M059J (cell line): ENCODE measurements at regions not wholly inside any gene's neighbourhood (a gene's known extent, or its start where the extent isn't known, plus 50 kb on each side); places are given as distances from the start of the nearest gene placed in this dataset.
A peak's percentile ranks its signal among the peaks of the same experiment; 100 is the strongest.
"Not testable (repeated sequence)": the region's sequence is repeated elsewhere in the genome, so short reads cannot be mapped to it uniquely, and the experiment has no call there.

Experiments used
- DNase-seq: peaks from one replicate; pipeline ENCODE4 v3.0.0-alpha.2; 2012; ENCODE audit warnings: low read depth

DNA sequence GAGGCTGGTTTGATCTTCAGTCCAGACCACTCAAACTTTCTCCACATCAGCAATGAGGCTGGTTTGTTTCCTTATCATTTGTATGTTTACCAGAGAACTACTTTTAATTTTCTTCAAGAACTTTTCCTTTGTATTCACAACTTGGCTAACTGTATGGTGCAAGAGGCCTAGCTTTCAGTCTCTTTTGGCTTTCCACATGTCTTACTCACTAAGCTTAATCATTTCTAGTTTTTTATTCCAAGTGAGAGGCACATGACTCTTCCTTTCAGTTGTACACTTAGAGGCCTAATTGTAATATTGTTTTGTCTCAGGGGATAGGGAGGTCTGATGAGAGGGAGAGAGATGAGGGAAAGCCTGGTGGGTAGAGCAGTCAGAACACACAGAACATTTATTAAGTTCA is 554.0 kb upstream of the ARRDC3 start:
- DNase-seq, result no peak

DNA sequence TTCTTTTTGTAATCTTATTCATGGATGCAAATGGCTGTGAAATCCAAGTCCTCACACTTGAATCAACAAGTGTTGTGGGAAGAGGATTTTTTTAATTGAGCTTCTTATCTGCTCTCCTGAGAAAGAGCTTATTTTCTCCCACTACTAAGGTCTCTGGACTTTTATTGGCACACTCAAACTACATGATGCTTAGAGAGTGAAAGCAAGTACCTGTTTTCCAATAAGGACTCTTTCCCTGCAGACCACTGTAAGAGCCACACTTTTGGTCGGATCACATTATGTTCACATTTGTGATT is 546.4 kb upstream of the ARRDC3 start:
- no peak for DNase-seq

DNA sequence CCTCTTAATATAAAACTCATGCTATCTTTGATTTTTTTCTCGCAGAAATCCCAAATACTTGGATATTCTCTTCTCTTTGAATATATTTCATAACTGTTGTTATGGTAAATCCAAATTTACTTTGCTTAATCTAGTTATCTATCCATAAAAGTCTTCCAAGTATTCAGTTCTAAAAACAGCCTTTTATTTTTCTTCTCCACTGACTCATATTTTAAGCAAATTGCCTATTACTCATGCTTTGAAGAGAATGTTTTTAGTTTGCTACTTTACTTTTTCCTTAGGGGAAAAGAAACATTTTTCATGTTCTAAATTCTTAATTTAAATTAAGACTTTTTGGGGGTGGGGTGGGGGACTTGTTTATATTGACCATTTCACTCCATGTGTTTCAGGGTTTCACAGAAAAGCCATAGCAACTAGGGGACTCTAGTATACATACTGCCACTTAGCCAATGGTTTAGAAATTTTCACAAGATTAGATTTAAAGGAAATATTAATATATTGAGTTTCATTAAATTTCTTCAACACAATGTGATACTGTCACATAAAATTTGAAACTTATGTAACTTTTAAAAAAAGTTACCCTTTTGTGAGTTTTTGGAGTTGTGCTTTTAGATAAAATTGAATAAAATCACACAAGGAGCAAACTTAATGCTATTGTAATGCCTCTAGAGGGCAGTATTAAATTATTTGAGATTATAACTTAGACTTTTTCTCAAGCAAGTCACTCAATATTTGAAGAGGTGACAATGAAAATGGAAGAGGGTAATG is 545.8 kb upstream of the ARRDC3 start:
- peak; percentile 23 for DNase-seq

- DNase-seq, result no peak
Observed at GRCh38 chr5:91927439-91927838, 544.3 kb upstream of the ARRDC3 start.

DNA sequence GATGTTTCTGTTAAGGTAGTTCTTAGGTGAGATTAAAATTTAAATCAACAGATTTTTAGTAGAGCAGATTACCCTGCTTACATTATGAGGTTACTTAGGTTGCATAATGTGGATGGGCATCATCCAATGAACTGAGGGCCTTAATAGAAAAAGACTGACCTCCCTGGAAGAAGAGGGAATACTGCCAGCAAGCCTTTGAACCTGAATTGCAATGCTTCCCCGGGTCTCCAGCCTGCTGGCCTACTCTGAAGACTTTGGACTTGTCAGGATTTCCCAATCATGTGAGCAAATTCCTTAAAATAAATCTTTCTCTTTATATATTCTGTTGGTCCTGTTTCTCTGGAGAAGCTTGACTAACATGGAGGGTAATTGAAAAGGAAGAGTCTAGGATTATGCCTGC is 542.1 kb upstream of the ARRDC3 start:
- no peak for DNase-seq

- not testable (repeated sequence) for DNase-seq
Observed at GRCh38 chr5:91917037-91917814, 534.1 kb upstream of the ARRDC3 start.

GRCh38 chr5:91910655-91911054 is 527.5 kb upstream of the ARRDC3 start:
- peak; percentile 12 for DNase-seq

DNA sequence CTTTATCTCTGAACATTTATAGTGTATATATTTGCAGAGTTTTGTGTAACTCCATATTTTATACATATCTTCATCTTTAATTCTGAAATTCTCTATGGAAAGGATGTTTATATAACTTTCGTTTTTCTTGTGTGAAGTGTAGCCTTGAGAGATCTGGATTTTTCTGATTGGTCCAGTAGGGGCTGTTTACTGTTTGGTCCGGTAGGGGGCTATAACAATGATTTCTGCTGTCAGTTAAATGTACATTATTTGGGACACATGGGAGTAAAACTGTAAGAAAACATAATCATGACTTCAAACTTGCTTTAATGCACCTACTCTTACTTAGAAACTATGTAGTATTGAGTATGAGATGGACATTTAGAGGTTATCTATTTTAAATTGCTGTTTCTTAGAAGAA is 527.1 kb upstream of the ARRDC3 start:
- DNase-seq, result no peak

- DNase-seq, result no peak
Observed at GRCh38 chr5:91906494-91906893, 523.4 kb upstream of the ARRDC3 start.

- no peak for DNase-seq
Observed at GRCh38 chr5:91906027-91906426, 522.9 kb upstream of the ARRDC3 start.

DNA sequence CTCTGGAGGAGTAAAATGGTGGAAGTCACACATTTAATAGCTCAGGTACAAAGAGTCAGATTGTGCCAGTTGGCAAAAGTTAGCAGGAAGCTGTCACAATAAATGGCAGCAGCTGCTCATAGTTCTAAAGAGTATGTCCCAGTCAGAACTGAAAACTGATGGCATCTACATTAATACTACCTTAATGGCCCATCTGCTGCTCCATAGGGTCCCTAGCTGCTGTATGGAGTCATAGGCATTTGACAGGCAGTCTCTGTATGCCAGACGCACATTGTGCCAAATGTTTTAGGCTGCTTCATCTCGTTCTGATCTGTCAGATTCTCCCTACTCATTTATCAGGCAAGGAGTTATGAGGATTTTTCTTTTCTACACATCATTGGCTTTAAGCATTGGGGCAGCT is 515.8 kb upstream of the ARRDC3 start:
- DNase-seq, result no peak

- DNase-seq, result no peak
Observed at GRCh38 chr5:91898019-91898418, 514.9 kb upstream of the ARRDC3 start.

DNA sequence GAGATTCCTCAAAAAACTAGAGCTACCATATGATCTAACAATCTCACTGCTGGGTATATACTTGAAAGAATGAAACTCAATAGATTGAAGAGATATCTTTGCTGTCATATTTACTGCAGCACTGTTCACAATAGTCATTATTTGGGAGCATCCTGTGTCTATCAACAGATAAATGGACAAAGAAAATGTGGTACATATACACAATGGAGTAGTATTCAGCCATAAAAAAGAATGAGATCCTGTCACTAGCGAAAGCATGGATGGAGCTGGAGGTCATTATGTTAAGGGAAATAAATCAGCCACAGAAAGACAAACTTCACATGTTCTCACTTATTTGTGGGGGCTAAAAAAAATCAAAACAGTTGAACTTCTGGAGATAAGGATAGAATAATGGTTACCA is 505.7 kb upstream of the ARRDC3 start:
- DNase-seq, result no peak

DNA sequence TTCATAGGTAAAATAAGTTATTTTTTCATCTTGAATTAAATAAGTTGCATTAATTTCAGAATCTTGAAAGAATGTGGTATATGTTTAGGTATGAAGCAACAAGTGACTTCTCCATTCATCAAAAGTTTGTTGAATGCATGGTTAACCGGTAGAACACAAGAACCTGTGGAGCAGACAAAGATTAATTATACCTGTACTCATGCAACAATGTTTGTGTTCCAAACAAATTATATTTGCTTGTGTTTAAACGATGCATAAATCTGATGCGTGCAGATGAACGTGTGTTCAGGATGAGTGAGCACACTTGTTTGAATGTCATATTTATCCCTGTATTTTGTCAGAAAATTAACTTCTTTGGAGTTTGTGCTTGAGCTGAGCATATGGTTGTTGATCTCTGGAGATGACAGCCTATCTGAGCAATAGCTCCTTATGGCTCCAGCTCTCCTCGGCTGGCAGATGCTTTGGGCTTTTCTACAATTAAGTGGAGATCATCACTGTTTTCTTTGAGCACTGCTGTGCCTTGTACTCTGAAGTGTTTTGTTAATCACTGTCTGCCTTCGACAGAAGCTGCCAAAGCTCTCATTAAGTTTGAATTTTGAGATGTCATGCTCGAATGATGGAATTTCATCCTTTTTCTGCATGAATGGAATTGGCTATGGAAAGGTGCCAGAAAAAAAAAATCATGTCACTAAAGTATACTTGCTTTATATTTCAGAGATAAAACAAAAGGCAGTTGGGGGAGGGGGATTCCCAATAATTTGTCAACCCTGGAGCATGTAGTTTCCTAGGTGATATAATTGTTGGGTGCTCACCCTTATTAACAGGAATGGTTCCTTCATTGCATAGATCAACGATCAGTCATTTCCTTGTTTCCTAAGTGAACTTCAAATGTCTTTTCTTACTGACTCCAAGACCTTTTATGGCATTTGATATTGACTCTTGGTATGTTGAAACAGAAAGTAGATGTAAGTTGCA is 502.5 kb upstream of the ARRDC3 start:
- peak; percentile 29 for DNase-seq

GRCh38 chr5:91884036-91884435 is 500.9 kb upstream of the ARRDC3 start:
- DNase-seq, result no peak

DNA sequence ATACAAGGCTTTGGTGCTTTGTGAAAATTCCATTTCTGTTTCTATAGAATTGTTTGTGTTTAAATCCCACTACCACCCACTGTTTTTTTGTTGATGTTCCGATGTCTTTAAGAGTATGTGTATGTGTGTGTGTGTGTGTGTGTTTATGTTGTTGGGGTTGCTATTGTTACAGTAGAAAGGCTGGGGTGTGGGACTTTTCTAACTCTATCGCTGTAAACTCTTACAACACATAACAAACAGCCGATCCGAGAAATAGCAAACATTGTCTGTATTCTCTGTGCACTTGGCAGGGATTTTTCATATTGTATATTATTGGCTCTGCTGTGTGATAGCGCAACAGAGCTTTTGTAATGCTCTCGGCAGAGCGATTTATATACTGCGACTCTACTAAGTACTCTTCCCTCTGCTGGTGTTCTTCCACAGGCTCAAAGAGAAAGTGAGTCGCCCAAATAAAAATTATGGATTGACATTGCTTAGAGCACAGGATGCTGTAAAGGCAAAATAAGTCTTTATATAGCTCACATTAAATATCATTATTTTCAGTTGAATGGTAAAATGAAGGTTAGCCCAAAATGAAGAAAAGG is 492.2 kb upstream of the ARRDC3 start:
- peak; percentile 3 for DNase-seq

DNA sequence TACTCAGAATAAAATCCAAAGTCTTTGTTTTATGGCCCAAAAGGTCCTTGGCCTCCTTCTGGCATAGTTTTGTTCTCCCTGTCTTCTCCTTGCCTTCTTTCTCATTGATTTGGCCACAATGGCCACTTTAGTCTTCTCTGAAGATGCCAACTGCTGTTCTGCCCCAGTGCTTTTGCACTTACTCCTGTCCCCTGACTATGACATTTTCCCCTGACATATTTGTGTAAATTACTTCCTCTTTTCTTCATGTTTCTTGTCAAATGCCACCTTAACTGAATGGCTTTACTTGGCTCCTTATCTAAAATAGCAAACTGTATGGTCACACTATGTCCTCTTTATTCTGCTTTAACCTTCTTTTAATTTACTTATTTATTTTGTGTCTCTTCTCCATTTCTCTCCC is 484.7 kb upstream of the ARRDC3 start:
- no peak for DNase-seq

GRCh38 chr5:91865915-91866314 is 482.8 kb upstream of the ARRDC3 start:
- no peak for DNase-seq

DNA sequence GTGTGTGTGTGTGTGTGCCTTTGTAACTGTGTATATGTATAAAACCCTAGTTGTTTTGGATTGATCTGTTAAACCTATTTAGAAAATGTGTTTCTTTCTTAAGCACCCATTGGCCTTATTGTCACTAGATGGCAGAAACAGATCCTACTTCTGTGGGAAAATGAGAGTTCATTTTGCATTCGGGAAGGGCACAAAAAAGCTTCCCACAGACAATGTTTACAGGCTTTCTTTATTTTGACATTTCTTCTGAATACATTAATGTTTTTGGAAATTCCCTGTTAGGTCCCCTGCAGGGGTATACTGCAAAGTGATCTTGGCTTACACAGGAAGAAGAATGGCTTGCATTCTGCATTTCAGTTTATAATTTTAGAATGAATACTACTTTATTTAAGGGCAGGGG is 481.8 kb upstream of the ARRDC3 start:
- DNase-seq, result no peak

DNA sequence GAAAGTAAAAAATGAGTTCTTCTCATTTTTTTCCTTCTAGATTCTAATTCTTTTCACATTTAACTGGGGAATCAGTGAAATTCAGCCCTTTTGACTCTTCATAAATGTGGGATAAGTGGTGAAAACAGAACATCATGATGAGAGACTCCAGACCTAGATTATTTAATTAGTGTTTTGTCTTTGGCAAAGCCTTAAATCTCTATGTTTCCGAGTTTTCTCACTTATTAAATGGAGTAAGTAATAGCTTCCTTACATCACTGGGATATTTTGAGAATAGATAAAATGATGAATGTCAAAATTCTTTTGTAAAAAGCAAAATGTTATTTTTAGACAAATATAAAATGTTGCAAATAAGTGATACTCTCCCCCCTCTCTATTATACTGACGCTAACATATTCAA is 468.6 kb upstream of the ARRDC3 start:
- DNase-seq, result no peak

- DNase-seq, result peak; percentile 32
Observed at GRCh38 chr5:91850031-91850430, 466.9 kb upstream of the ARRDC3 start.

GRCh38 chr5:91849069-91849468 is 466.0 kb upstream of the ARRDC3 start:
- no peak for DNase-seq
